Superior temporal gyrus (tissue), 1 donor: ENCODE measurements at regions not wholly inside any gene's neighbourhood (a gene's known extent, or its start where the extent isn't known, plus 50 kb on each side); places are given as distances from the start of the nearest gene placed in this dataset.

Experiments
- DNase-seq: peaks from one replicate; pipeline ENCODE4 v3.0.0-alpha.2; 2016; ENCODE audit errors: extremely low spot score

DNA sequence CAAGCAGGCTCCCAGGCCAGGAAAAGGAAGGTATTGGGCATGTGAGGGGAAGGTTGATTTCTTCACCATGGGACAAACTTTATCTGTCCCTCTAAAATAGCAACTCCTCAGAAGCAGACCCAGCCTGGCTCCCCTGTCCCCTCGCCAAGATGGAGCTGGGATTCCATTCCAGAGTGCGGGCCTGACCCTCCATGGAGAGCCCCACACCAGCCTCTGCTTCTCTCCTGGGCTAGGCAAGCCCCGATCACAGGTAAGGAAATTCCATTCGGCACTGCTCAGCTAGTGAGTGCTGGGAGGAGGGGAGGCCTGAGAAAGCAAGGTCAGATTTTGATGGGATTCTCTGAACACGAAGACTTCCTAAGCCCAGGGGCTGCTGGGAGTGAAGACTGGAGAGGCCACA lies 98.4 kb downstream of the EFNB1 start:
- no peak for DNase-seq

DNA sequence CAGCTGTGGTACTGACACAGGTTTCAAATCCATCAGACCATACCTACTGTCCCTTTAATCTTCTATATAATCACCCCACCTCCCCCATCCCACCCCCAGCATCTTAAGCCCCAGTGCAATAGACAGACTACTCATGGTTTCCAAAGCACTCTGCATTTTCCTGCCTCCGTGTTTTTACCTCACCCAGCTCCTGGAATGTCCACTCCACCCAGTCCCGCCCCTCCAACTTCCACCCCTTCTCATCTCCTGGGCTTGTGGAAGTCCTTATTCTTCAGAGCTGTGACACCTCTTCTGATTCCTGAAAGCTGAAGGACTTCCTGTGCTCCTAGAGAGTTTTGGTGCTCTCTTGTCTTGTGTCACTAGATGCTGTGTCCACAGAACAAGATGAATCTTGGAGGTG lies 94.3 kb downstream of the EFNB1 start:
- no peak for DNase-seq

DNA sequence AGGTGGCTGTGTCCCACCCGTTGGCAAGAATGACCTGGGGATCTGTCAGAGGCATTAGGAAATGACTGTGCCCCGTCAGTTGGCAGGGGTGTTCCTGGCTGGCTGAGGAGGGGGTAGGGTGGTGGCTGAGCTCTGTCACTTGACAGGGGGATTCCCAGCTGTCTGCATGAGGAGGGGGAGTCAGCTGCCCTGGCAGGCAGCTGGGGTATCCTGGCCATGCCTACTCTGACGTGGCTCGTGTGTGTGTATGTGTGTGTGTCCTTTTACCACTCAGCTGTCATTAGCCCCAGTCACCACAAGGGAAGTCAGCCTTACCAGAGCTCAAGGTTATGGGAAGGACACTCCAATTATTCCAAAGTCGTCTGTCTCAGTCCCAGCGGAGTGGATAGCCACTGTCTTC lies 93.2 kb downstream of the EFNB1 start:
- DNase-seq, result no peak

- DNase-seq, result no peak
Observed at GRCh38 chrX:68920561-68920960, 91.7 kb downstream of the EFNB1 start.

DNA sequence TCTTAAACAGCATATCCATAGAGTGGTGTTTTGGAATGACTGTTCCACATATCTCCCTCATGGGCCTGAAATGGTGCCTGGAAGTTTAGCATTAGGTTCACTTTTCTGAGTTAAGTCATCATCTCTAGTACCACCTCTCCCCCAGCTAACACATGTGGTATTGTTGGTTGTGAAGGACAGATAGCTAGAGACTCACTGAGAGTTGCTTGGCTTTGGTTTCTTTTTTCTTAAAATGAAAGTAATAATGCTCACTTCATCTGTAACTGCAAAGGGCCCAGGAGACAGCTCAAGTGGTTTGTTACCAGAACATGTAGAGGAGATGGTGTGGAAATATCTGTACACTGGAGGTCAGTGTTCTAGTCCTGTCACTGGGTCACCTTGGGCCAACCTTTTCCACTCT lies 90.9 kb downstream of the EFNB1 start:
- no peak for DNase-seq

DNA sequence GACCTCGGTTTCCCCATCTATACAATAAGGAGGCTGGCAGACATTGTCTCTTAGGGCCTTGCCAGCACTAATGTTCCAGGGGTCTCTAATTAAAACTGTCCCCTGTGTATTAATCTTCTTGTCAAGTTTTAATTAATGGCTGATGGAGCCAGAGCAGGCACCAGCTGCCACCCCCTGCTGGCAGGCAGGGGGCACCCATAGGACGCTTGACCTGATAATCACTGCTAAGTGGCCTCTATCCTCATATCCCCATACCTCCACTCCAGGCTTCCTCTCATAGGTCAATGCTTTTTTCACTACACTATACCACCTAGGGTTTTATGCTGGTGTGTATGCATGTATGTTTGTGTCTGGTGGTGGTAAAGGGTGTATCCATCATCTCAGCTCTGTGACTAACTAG lies 89.4 kb downstream of the EFNB1 start:
- no peak for DNase-seq

DNA sequence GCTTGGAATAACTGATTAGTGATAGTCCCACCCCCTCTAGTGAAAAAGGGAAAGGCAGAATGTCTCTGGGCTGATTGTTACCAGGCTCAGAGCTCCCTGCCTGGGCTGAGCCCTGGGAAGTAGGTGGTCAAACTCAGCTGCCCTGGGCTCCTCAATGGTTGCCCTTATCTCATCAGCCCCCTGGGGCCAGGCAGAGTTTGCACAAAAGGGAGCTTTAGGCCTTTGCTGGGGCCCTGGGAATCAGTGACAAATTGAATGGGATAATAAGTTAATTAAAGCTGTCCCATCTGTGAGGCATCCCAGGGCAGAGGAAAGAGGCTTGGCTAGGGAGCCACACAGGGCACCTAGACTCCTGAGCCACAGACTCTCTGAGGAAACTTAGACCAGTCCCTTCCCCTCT lies 89.0 kb downstream of the EFNB1 start:
- no peak for DNase-seq

DNA sequence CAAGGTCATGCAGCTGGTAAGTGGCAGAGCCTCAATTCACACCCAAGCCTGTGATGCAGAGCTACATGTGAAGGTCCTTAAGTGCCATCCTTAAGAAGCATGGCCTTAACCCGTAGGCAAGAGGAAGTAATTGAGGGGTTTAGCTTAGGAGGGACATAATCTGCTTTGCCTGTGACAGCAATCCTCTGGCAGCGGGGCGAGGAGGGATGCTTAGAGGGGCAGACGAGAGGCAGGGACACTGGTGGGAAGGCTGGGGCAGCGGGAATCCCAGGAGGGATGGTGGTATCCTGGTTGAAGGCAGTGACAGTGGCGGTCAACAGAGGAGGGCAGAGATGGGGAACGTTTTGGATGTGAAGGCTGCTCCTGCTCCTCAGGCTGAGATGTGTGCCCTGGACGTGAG lies 88.1 kb downstream of the EFNB1 start:
- no peak for DNase-seq

- no peak for DNase-seq
Observed at GRCh38 chrX:68915778-68916177, 87.0 kb downstream of the EFNB1 start.

DNA sequence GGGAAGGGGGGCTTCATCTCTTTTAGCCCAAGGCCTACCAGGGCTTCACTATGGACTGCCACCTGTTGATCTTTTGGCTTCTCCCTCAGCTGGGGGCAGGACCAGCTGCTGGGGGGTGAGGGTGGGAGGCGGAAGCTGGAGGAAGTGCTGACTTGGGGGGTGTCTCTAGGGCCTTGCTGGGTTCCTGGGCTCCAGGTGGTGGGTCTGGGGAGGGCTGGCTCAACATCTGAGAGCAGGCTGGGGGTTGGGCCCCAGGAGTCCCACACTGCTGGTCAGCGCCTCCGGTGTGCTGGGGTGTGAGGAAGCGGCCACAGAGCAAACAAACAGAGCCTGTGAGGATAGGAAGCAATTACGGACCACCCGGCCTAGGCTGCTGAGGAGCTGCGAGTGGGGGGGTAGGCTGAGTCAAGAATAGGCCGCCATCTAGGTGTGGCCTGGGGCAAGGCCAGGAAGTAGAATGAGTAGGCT lies 85.7 kb downstream of the EFNB1 start:
- DNase-seq, result no peak

DNA sequence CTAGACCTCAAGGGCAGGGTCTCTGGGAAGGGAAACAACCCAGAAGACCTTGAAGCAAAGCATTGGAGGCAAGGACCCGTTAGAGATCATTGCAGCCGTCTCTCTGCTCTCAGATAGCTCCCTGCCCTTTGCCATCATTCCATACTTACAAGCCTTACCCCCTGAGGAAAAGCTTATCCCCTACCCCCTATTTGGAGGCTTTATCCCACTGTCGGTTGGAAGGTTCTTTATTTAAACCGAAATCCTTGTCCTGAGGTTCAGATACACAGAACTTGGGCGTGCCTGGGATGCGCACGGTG lies 84.4 kb downstream of the EFNB1 start:
- no peak for DNase-seq

- DNase-seq, result no peak
Observed at GRCh38 chrX:68912113-68912512, 83.3 kb downstream of the EFNB1 start.

- DNase-seq, result no peak
Observed at GRCh38 chrX:68910731-68911428, 82.1 kb downstream of the EFNB1 start.

DNA sequence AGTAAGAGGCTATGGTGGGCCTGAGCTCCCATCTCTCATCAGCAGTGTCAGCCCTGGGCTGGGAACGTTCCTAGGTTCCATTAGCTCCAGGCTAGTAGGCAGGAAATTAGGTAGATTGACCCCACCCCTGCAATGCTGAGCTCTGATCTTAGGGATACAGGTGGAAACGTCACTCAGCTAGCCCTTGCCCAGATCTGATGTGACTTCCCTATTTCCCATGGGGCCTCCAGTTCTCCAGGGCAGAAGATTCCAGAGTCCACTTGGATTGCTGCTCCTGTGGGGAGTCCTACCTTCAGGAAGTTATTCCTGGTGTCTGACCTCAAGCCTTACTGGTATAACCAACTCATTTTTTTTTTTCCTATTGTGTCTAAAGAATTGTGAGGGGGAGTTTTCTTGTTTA lies 81.1 kb downstream of the EFNB1 start:
- DNase-seq, result no peak

DNA sequence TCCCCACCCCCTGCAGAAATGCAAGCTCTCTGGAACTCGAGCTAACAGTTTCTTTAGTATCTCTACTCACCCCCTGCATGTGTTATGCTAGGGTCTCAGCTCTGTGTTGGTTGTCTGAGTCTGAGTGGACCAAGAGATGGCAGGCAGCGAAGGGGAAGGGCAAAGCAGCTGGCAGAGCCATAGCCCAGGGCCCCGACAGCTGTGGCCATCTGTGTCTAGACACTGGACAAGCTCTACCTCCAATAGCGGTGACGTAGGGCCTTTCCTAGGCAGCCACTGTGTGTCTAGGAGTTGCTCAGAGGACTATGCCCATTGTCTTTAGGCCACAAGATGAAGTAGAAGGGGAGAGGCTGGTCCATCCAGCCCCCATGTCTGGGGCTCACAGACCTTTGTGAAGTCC lies 79.2 kb downstream of the EFNB1 start:
- DNase-seq, result no peak

- DNase-seq, result no peak
Observed at GRCh38 chrX:68902706-68903504, 74.1 kb downstream of the EFNB1 start.

DNA sequence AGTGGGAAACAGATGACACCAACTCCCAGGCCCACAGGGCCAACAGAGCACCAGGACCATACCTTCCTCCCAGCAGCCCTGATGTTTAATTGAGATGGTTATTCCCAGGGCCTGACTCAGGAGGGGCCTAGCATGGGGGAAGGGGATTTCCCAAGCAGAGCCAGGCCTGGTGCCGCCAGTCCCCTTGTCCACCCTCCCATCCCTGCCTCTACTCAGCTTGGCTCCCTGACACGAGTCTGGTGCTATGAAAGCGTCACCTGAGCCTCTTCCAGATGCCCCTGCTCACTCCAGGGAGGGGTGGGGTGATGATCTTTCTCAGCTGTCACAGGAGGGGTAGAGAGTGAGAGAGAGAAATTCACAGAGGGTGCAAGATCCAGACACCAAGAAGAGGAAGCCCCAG lies 72.7 kb downstream of the EFNB1 start:
- DNase-seq, result no peak

DNA sequence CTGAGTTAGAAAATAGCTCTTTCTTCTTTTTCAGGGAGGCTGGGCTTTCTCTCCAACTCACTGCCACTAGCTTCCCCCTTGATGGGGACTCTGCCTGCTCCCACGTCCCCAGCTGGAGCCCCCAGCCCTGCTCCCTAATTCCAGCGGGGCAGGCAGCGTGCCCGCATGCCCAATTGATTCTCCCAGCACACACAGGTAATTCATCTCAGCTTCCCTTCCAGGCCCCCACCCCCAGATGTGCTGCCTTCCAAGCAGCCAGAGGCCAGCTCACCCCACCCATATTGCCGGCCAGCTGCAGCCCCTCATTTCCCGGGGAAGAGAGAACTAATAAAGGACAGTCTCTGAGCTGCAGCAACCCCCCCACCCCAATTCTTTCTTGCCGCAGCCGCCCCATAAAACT lies 69.8 kb downstream of the EFNB1 start:
- no peak for DNase-seq

DNA sequence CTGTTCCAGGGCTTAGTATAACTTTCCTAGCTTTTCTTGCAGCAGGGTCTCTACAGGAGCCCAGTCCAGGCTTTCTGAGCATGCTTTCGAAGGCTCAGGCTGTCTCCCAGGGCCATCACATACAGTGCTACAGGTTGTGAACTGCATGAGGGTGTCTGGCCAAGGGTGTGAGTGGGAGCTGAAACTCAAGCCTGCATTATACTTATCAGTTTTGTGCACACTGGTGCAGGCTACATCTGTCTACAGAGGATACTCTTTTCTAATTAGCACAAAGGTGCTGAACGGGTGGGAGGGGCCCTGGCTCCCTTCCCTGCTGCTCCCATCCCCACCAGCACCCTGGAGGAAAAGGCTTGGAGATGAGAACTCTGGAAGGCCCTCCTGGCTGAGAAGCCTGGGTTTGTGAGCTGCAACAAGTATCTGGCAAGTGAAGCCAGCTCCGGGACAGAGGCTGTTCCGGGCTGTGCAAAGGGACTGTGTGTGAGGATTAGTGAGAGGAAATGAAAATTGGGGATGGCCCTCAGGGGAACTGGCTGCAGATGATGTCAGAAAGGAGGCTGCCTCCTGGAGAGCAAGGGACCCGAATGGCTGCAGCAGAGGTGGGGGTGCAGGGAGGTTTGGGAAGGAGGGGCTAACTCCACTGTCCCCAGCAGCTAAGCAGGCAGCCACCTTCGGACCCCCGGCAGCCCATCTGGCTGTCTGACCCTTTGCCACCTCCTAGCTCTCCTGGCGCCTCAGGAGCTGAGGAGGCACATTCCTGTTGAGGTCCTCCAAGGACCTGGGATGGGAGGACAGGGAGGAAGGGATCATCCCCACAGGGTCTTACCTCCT lies 68.5 kb downstream of the EFNB1 start:
- no peak for DNase-seq

GRCh38 chrX:68896581-68896980 lies 67.8 kb downstream of the EFNB1 start:
- no peak for DNase-seq

DNA sequence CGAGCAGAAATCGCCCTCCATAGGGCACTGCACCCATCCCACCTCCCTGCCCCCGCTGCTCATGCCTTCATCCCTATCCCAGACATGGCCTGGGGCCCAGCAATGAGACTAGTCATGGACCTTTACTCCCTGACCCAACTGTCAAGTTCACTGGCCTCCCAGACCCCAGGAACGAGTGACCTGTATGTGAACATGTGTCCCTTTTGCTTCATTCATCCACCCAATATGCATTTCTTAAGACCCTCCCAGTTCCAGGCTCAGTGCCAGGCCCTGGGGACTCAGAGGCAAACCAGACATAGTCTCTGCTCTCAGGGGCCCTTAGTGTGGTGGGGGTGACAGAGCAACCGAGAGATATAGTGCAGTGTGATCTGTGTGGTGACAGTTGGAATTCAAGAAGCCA lies 67.0 kb downstream of the EFNB1 start:
- no peak for DNase-seq

DNA sequence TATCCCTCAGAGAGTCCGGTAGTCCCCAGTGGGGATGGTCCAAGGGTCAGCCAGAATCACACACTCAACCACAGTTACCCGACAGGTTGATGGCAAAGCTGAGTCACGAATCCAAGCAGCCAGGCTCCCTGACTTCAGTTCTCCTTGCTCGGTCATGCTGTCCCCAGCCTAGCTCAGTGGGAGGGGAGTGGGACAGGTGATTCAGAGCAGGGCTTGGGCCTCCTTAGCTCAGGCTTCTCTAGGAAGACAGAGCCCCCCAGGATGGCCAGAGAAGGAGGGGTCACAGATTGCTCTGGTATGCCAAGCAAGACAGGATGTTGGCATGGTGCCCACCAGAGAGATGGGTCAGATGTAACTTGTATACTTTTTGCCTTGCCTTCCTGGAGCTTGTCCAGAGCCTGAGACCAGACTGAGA lies 66.5 kb downstream of the EFNB1 start:
- DNase-seq, result peak; percentile 11
